Activated B cell treated with CpG ODN at 0.5 μM for 24 hours (primary cell): ENCODE measurements at regions not wholly inside any gene's neighbourhood (a gene's known extent, or its start where the extent isn't known, plus 50 kb on each side); places are given as distances from the start of the nearest gene placed in this dataset.

Experiments used
- ATAC-seq: fragments of 200-7000 bp; cut with Tn5 transposase; one replicate; pipeline ENCODE4 v1.10.0; 2021; ENCODE audit warnings: low read depth, mild to moderate bottlenecking, moderate library complexity
- CTCF ChIA-PET: fragments of 350-600 bp; sonication (Branson Sonifier 250); formaldehyde crosslinking; loops from one replicate; lab custom pipeline; 2021; ENCODE audit warnings: antibody characterized with exemption; lab: Charles Lee
- POLR2A ChIA-PET: fragments of 350-600 bp; sonication (Branson Sonifier 250); formaldehyde crosslinking; loops from one replicate; lab custom pipeline; 2021; ENCODE audit warnings: antibody characterized with exemption; lab: Charles Lee
- DNase-seq: peaks from one replicate; pipeline ENCODE4 v3.0.0; 2022
- H3K27ac Mint-ChIP-seq: one replicate; pipeline ENCODE4 v1.8.0; 2020; ENCODE audit warnings: mixed read lengths
- H3K27me3 Mint-ChIP-seq: one replicate; pipeline ENCODE4 v1.8.0; 2021; ENCODE audit warnings: mixed read lengths
- H3K36me3 Mint-ChIP-seq: one replicate; pipeline ENCODE4 v1.8.0; 2021; ENCODE audit warnings: low read depth, mixed read lengths
- H3K4me1 Mint-ChIP-seq: one replicate; pipeline ENCODE4 v1.8.0; 2021; ENCODE audit warnings: mixed read lengths
- H3K4me3 Mint-ChIP-seq: one replicate; pipeline ENCODE4 v1.8.0; 2020; ENCODE audit warnings: mild to moderate bottlenecking, mixed read lengths
- H3K9me3 Mint-ChIP-seq: one replicate; pipeline ENCODE4 v1.8.0; 2020; ENCODE audit warnings: mixed read lengths
- CTCF ChIP-seq: fragments of 200-600 bp; IDR thresholded peaks from one replicate; pipeline ENCODE4 v1.8.0; 2022; ENCODE audit warnings: antibody characterized with exemption, mild to moderate bottlenecking
- intact Hi-C: fragments of 100-400 bp; cut with micrococcal nuclease; formaldehyde crosslinking; loops from one replicate; pipeline ENCODE4 v1.15.1; 2024

DNA sequence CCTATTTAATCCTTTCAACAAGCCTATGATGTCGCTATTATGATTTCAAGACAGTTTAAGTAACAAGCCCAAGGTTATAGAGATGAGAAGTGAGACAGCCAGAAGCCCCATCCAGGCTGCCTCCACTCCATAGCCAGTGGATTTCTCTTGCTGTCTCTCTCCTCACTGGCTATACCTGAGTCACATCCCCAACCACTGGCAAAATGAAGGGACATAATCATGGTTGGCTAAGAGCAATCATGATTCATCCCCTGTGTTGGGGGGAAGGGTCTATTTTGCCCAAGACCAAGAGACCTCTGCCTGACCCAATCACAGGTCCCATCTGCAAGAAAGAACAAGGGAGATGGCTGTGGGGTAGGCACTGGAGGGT is 334.9 kb upstream of the GATB start:
- no peak for TF ChIP-seq CTCF
- H3K27me3 Mint-ChIP-seq: peaks cover 3% of the 10 kb centered on the region
- no peak overlapping the region for H3K27ac Mint-ChIP-seq
- DNase-seq (no peak), ATAC-seq (no peak)
- POLR2A ChIA-PET: no interaction called here
- H3K4me3 Mint-ChIP-seq: no peak overlapping the region
- H3K36me3 Mint-ChIP-seq: no peaks in the 10 kb centered on the region
- intact Hi-C loops: no loop called here
- CTCF ChIA-PET: no interaction called here
- peaks cover 16% of the 10 kb centered on the region for H3K4me1 Mint-ChIP-seq
- no peaks in the 10 kb centered on the region for H3K9me3 Mint-ChIP-seq

DNA sequence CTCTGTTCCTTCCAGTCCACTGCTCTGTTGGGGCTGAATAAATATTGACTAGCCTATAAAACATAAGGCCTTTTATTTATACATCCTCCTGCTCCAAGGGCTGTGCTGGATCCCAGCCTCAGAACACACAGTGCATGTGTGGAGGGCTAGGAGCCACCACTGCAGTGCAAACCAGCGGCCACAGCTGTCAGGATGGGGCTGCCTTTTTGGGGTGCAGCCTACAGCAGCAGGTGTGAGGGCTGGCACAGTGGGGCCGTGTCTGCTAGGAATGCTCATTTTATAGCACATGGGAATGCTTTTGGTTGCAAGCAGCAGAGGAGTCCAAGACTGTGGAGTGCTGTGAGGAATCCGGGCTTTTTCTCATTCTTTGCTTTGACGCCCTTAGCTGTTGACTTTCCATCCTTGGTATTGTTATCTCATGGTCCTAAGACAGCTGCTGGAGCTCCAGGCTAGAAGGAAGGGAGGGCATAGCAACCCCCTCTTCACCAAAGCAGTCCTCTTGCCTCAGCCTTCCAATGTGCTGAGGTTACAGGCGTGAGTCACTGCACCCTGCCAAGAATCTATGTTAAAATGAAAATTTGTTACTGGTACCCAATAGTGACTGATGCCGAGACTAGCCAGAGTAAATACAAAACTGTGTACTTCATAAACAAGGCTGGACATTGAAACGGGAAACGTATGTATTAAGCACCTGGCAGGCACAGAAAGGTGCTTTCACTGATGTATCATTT is 334.3 kb upstream of the GATB start:
- Mint-ChIP-seq H3K4me3 (no peak overlapping the region), H3K36me3 (no peaks in the 10 kb centered on the region), H3K9me3 (no peaks in the 10 kb centered on the region), H3K27me3 (peaks cover 3% of the 10 kb centered on the region), H3K4me1 (peaks cover 10% of the 10 kb centered on the region), H3K27ac (no peak overlapping the region)
- CTCF ChIA-PET: no interaction called here
- ATAC-seq: no peak
- no peak for DNase-seq
- TF ChIP-seq CTCF: no peak
- POLR2A ChIA-PET: no interaction called here
- intact Hi-C loops: no loop called here

- Mint-ChIP-seq H3K4me3 (no peak overlapping the region), H3K27ac (no peak overlapping the region), H3K4me1 (no peaks in the 10 kb centered on the region), H3K27me3 (peaks cover 3% of the 10 kb centered on the region), H3K36me3 (no peaks in the 10 kb centered on the region), H3K9me3 (no peaks in the 10 kb centered on the region)
- ATAC-seq (no peak), DNase-seq (no peak)
- POLR2A ChIA-PET: no interaction called here
- intact Hi-C loops: no loop called here
- CTCF ChIA-PET: no interaction called here
- no peak for TF ChIP-seq CTCF
These were observed 330.6 kb upstream of the GATB start for GRCh38 chr4:152091405-152091804.

DNA sequence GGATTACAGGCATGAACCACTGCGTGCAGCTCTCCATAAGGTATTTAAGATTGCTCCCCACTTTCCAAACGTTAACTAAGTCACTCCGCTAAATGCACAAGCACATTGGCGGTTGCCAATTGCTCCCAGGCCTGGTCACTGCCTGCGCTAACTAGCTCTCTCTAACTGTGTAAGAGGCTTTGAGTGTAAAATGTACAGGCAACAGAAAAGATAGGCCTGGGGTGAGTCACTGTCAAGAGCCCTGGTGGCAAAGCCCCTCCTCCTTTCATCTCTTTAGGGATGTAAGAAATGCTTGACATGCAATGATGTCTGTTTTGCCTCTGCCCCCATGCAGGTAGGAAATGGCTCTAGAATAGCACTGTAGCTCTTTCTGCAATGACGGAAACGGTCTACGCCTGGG is 329.7 kb upstream of the GATB start:
- H3K4me3 Mint-ChIP-seq: no peak overlapping the region
- POLR2A ChIA-PET: no interaction called here
- H3K4me1 Mint-ChIP-seq: no peaks in the 10 kb centered on the region
- intact Hi-C loops: no loop called here
- H3K27ac Mint-ChIP-seq: no peak overlapping the region
- CTCF ChIA-PET: no interaction called here
- H3K9me3 Mint-ChIP-seq: no peaks in the 10 kb centered on the region
- DNase-seq: no peak
- TF ChIP-seq CTCF: no peak
- no peak for ATAC-seq
- peaks cover 3% of the 10 kb centered on the region for H3K27me3 Mint-ChIP-seq
- no peaks in the 10 kb centered on the region for H3K36me3 Mint-ChIP-seq

GRCh38 chr4:152089584-152089983 is 328.8 kb upstream of the GATB start:
- H3K27ac Mint-ChIP-seq: no peak overlapping the region
- CTCF ChIA-PET: no interaction called here
- POLR2A ChIA-PET: no interaction called here
- H3K4me3 Mint-ChIP-seq: no peak overlapping the region
- no peaks in the 10 kb centered on the region for H3K36me3 Mint-ChIP-seq
- intact Hi-C loops: no loop called here
- ATAC-seq (no peak), DNase-seq (no peak)
- H3K27me3 Mint-ChIP-seq: peaks cover 6% of the 10 kb centered on the region
- TF ChIP-seq CTCF: no peak
- no peaks in the 10 kb centered on the region for H3K9me3 Mint-ChIP-seq
- H3K4me1 Mint-ChIP-seq: no peaks in the 10 kb centered on the region
